ENCODE measurements at regions not wholly inside any gene's neighbourhood (a gene's known extent, or its start where the extent isn't known, plus 50 kb on each side); places are given as distances from the start of the nearest gene placed in this dataset.

DNA sequence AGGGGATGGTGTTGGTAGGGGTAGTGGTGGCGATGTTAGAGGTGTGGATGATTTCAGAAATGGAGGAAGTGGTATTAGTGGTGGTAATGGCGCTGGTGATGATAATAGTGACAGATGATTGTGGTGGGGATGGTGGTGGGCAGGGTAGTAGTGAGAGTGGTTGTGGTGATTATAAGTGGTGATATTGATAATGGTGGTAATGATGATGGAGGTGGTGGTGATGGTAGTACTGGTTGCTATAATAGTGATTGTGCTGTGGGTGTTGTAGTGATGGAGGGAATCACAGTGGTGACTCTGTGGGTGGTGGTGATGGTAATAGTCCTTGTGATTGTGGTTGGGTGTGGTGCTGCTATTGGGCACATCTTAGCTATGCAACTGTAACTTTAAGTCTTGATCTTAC is 61.6 kb upstream of the TBX20 start:
- DNase-seq (ENCODE audit: low spot score): no peak

DNA sequence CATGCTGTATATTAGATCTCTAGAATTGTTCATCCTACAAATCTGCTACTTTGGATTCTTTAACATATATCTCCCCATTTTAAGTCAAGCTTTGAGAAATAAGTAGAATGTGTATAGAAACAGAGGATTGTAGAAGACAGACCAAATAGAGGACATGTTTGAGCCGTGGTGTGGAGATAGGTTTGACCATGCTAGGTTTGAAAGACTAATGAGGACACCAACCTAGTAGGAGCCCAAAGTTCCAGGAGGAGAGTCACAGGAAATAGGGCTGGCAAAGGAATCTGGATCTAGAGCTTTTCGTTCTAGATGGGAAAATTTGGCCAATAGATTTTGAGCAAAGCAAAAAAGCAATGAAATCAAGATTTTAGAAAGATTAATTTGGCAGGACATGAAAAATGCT is 60.5 kb upstream of the TBX20 start:
- intact Hi-C loops (cut with DNase I): no loop called here
- DNase-seq (ENCODE audit: low spot score): no peak

More for the DNA sequence above, 61.6 kb upstream of the TBX20 start:
- intact Hi-C loops (cut with DNase I): no loop called here

DNA sequence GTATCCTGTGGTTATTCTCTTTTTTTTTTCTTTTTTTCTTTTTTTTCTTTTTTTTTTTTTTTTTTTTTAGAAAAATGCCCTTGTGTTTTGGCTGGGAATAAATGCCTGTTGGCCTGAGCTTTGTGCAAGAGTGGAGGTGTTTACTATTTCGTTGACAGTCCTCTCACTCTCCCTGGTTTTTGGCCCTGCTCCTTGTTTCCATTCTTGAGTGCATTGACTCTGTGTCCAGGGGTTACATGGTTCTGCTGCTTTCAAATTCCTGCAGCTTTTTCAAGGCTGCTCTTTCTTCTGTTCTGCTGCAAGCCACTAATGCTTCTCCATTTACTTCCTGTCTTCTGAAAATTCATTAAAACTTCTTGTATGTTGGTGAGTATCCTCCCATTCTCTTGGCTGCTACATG is 59.7 kb upstream of the TBX20 start:
- DNase-seq (ENCODE audit: low spot score): no peak
- intact Hi-C loops (cut with DNase I): no loop called here

Data from posterior vena cava (tissue), 2 donors.